ENCODE measurements at regions not wholly inside any gene's neighbourhood (a gene's known extent, or its start where the extent isn't known, plus 50 kb on each side); places are given as distances from the start of the nearest gene placed in this dataset.

DNA sequence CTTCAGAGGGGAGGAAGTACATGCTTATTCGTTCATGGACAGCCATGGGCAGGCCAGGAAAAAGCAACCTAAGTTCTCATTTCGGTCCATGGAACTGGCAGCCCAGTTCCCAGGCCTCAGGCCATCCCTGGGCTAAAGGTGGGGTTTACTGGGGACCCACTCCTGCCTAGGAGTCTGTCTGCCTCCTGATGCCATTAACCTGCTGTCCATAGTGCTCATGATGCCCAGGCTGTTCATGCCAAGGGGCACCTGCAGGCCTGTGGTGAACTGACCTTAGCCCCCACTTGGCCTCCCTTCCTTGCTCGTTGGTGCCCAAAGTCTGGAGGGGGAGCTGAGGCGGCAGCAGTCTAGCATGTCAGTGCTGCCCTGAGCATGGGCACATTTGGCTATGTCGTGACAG is 450.2 kb upstream of the MBL2 start:
- no peak for TF ChIP-seq GATA2 (IDR thresholded peaks at IDR 0.05; ENCODE audit: low read depth, low read length)
- TF ChIP-seq GATA3 (IDR thresholded peaks at IDR 0.05; ENCODE audit: low read depth, low read length): no peak
